Type B pancreatic cell (in vitro differentiated cells): ENCODE measurements at regions not wholly inside any gene's neighbourhood (a gene's known extent, or its start where the extent isn't known, plus 50 kb on each side); places are given as distances from the start of the nearest gene placed in this dataset.

ENCODE experiments used
- DNase-seq: peaks from one replicate; pipeline ENCODE4 v3.0.0; 2021; ENCODE audit warnings: mixed read lengths; ENCODE audit not compliant: unreplicated experiment; ENCODE audit errors: extremely low spot score
- H3K27ac Mint-ChIP-seq: 2 replicates; pipeline ENCODE4 v1.8.0; 2021; ENCODE audit warnings: mild to moderate bottlenecking, mixed read lengths
- H3K27me3 Mint-ChIP-seq: 2 replicates; pipeline ENCODE4 v1.8.0; 2021; ENCODE audit warnings: mixed read lengths
- H3K36me3 Mint-ChIP-seq: 2 replicates; pipeline ENCODE4 v1.8.0; 2021; ENCODE audit warnings: mixed read lengths
- H3K4me1 Mint-ChIP-seq: one replicate; pipeline ENCODE4 v1.8.0; 2021; ENCODE audit warnings: mixed read lengths; ENCODE audit not compliant: unreplicated experiment
- H3K4me3 Mint-ChIP-seq: 2 replicates; pipeline ENCODE4 v1.8.0; 2021; ENCODE audit warnings: mild to moderate bottlenecking, mixed read lengths
- H3K9me3 Mint-ChIP-seq: 2 replicates; pipeline ENCODE4 v1.8.0; 2021; ENCODE audit warnings: mixed read lengths
- TF ChIP-seq, protein P1 (sequence below): fragments of 200-600 bp; sonication (generic); conservative IDR thresholded peaks from 2 replicates; pipeline ENCODE4 v1.5.0; 2021; ENCODE audit warnings: antibody characterized with exemption, mild to moderate bottlenecking

DNA sequence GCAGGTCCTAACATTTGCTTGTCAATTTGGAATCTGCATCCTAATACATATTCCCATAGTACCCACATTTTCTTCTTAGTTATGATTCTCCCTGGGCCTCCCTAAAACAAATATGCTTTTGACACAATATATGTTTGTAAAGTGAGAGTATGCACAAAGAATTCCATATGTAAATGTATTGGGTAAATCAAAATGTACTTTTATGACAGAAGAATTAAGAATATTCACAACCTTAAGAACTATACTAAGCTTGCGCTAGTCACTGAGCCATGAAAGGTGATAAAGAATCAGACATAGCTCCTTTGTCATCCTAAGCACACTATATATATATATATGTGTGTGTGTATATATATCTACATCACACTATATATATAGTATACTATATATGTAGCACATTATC is 438.5 kb downstream of the ACTL7B start:
- no peaks in the 10 kb centered on the region for H3K4me1 Mint-ChIP-seq
- H3K9me3 Mint-ChIP-seq = no peaks in the 10 kb centered on the region
- no peaks in the 10 kb centered on the region for H3K36me3 Mint-ChIP-seq
- no peaks in the 10 kb centered on the region for H3K27me3 Mint-ChIP-seq
- TF ChIP-seq, protein P1, sequence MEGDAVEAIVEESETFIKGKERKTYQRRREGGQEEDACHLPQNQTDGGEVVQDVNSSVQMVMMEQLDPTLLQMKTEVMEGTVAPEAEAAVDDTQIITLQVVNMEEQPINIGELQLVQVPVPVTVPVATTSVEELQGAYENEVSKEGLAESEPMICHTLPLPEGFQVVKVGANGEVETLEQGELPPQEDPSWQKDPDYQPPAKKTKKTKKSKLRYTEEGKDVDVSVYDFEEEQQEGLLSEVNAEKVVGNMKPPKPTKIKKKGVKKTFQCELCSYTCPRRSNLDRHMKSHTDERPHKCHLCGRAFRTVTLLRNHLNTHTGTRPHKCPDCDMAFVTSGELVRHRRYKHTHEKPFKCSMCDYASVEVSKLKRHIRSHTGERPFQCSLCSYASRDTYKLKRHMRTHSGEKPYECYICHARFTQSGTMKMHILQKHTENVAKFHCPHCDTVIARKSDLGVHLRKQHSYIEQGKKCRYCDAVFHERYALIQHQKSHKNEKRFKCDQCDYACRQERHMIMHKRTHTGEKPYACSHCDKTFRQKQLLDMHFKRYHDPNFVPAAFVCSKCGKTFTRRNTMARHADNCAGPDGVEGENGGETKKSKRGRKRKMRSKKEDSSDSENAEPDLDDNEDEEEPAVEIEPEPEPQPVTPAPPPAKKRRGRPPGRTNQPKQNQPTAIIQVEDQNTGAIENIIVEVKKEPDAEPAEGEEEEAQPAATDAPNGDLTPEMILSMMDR = no peak
- H3K27ac Mint-ChIP-seq = no peak overlapping the region
- no peak overlapping the region for H3K4me3 Mint-ChIP-seq
- no peak for DNase-seq

DNA sequence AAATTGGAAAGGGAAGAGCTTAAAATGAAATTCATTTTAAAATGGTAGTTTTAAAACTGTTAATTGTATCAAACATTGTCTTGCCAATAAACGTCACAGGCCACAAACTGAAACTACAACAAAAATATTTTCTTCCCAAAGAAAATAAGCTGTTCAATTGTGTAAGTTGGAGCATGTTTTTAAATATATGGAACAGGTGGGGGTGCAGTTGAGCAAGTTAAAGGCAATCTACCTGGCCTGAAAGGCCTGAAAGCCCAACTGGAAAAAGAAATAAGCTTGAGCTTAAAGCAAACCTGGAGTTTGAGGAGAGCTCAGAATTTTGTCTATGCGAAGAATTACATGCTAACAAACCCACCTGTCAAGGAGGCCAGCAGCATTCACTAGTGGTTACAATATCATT is 439.5 kb downstream of the ACTL7B start:
- TF ChIP-seq, protein P1 = no peak
- Mint-ChIP-seq H3K4me3 (no peak overlapping the region), H3K9me3 (no peaks in the 10 kb centered on the region)

DNA sequence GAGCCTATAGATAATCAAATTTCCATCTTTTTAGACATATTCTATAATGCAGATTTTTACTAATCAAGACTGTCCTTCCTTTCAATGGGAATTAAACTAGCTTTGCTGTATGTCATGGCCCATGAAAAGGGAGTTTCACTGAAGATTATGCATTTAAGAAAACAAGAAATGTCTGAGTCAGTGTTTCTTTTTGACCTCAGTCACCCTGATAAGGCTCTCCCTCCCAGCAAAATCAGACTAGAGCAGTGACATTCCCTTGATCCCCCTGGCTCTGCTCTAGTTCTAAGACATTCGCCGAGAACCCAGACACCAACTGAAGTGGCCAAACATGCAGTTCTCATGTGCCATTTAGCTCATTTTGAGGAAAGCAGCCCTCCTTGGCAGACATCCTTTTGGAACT is 442.0 kb downstream of the ACTL7B start:
- no peak overlapping the region for H3K27ac Mint-ChIP-seq

More for the DNA sequence above, 439.5 kb downstream of the ACTL7B start:
- H3K27me3 Mint-ChIP-seq = no peaks in the 10 kb centered on the region
- no peak for DNase-seq
- H3K4me1 Mint-ChIP-seq = no peaks in the 10 kb centered on the region
- no peaks in the 10 kb centered on the region for H3K36me3 Mint-ChIP-seq
- H3K27ac Mint-ChIP-seq = no peak overlapping the region

DNA sequence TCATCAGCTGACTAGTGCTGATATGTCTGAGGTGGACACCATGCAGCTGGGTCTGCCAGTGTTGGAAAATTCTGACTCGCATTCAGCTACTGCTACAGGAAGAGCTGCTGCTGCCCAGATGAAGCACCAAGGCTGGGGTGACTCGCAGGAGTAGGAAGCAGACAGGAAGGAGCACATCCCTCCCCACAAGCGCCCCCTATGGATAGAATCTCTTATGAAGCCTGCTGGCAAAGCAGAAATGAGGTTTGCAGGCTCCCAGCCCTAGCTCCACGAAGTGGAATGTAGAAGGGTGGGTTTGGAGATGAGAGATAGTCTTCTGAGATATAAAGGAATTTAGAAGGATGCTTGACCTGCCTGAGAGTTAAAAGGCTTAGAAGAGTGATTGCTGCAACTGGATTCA is 443.0 kb downstream of the ACTL7B start:
- Mint-ChIP-seq H3K27ac (no peak overlapping the region), H3K4me1 (no peaks in the 10 kb centered on the region), H3K9me3 (no peaks in the 10 kb centered on the region), H3K36me3 (no peaks in the 10 kb centered on the region), H3K27me3 (no peaks in the 10 kb centered on the region), H3K4me3 (no peak overlapping the region)
- TF ChIP-seq, protein P1 = peak; percentile 40
- no peak for DNase-seq

More for the DNA sequence above, 442.0 kb downstream of the ACTL7B start:
- Mint-ChIP-seq H3K4me1 (no peaks in the 10 kb centered on the region), H3K27me3 (no peaks in the 10 kb centered on the region), H3K36me3 (no peaks in the 10 kb centered on the region), H3K9me3 (no peaks in the 10 kb centered on the region), H3K4me3 (no peak overlapping the region)
- DNase-seq = no peak
- TF ChIP-seq, protein P1 = no peak

DNA sequence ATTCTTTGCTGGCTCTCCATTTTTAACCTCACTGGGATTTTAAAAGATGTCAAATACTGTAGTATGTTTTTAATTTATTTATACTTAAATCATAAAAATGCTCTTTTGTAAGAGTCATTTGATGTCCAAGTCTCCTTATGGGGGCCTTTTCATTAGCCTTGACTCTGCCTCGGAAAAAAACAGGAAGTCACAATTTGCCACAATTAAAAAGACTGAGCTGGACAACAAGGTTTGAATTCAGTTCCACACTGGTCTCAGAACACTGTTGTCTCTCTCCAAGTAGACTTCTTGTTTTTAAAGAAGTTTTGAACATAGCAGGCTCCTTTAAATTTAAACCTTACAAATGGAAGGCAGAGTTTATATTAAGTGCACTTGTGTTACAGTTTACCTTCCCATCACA is 444.2 kb downstream of the ACTL7B start:
- Mint-ChIP-seq H3K4me1 (no peaks in the 10 kb centered on the region), H3K27me3 (no peaks in the 10 kb centered on the region), H3K4me3 (no peak overlapping the region), H3K9me3 (no peaks in the 10 kb centered on the region), H3K36me3 (no peaks in the 10 kb centered on the region), H3K27ac (no peak overlapping the region)
- TF ChIP-seq, protein P1 = no peak
- DNase-seq = no peak

DNA sequence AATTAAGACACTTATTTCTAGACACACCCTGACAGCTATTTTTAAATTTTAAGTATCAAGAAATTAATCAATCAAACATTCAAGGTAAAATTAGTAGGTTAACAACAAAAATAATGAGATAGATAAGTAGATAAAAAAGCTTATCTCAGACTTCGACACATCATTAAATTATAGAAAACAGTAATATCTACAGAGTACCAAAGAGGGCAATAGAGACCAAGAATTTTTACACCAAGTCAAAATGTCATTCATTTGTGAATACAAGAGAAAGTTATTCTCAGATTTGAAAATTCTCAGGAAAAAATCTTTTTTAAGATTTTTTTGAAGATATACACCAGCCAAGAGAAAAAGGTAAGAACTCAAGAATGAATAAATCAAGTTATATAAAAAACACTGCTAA is 445.6 kb downstream of the ACTL7B start:
- no peaks in the 10 kb centered on the region for H3K4me1 Mint-ChIP-seq
- H3K27ac Mint-ChIP-seq = no peak overlapping the region
- no peak overlapping the region for H3K4me3 Mint-ChIP-seq
- TF ChIP-seq, protein P1 = no peak
- no peaks in the 10 kb centered on the region for H3K9me3 Mint-ChIP-seq
- DNase-seq = no peak
- H3K36me3 Mint-ChIP-seq = no peaks in the 10 kb centered on the region
- H3K27me3 Mint-ChIP-seq = no peaks in the 10 kb centered on the region
